ENCODE measurements at regions not wholly inside any gene's neighbourhood (a gene's known extent, or its start where the extent isn't known, plus 50 kb on each side); places are given as distances from the start of the nearest gene placed in this dataset.

DNA sequence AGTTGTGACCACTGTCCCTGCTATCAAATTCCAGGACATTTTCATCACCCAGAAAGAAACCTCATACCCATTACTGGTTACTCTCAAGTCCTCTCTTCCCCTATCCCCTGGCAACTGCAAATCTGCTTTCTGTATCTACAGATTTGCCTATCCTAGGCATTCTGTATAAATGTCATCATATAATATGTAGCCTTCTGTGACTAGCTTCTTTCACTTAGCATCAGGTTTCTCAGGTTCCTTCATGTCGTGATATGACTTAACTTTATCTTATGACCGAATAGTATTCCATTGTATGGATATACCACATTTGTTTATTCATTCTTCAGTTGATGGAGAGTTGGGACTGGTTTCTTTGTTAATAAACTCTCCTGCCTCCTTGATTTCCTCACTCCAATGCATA is 60.5 kb downstream of the PMAIP1 start:
- TF ChIP-seq CTCF (IDR thresholded peaks at IDR 0.05) (no peak), EP300 (IDR thresholded peaks at IDR 0.05) (no peak), POLR2A (IDR thresholded peaks at IDR 0.05) (no peak)

Measured in tibial nerve (tissue), 4 donors.